ENCODE measurements at regions not wholly inside any gene's neighbourhood (a gene's known extent, or its start where the extent isn't known, plus 50 kb on each side); places are given as distances from the start of the nearest gene placed in this dataset.
"Not testable (repeated sequence)": the region's sequence is repeated elsewhere in the genome, so short reads cannot be mapped to it uniquely, and the experiment has no call there.

GRCh38 chr7:89616829-89617228, 537.4 kb upstream of the STEAP1 start:
- not testable (repeated sequence) for TF ChIP-seq CTCF, POLR2A (IDR thresholded peaks at IDR 0.05)
